GM15510 (cell line): ENCODE measurements at regions not wholly inside any gene's neighbourhood (a gene's known extent, or its start where the extent isn't known, plus 50 kb on each side); places are given as distances from the start of the nearest gene placed in this dataset.

ENCODE experiments used
- POLR2A ChIP-seq: IDR thresholded peaks from 3 replicates; pipeline ENCODE4 v1.6.1; 2011; ENCODE audit warnings: borderline replicate concordance; ENCODE audit not compliant: insufficient read length; ENCODE audit errors: extremely low read depth

- TF ChIP-seq POLR2A = no peak
These were observed 370.9 kb downstream of the KLF5 start for GRCh38 chr13:73429701-73430100.

GRCh38 chr13:73428706-73429105 lies 369.9 kb downstream of the KLF5 start:
- no peak for TF ChIP-seq POLR2A

GRCh38 chr13:73428137-73428536 lies 369.3 kb downstream of the KLF5 start:
- TF ChIP-seq POLR2A = no peak

- no peak for TF ChIP-seq POLR2A
These were observed 364.2 kb downstream of the KLF5 start for GRCh38 chr13:73422973-73423372.

GRCh38 chr13:73421310-73421912 lies 362.6 kb downstream of the KLF5 start:
- no peak for TF ChIP-seq POLR2A

GRCh38 chr13:73419186-73419585 lies 360.4 kb downstream of the KLF5 start:
- no peak for TF ChIP-seq POLR2A

- TF ChIP-seq POLR2A = no peak
These were observed 358.3 kb downstream of the KLF5 start for GRCh38 chr13:73417012-73417615.

- no peak for TF ChIP-seq POLR2A
These were observed 357.3 kb downstream of the KLF5 start for GRCh38 chr13:73416093-73416492.

GRCh38 chr13:73413656-73414055 lies 354.9 kb downstream of the KLF5 start:
- TF ChIP-seq POLR2A = no peak

GRCh38 chr13:73412933-73413332 lies 354.1 kb downstream of the KLF5 start:
- no peak for TF ChIP-seq POLR2A

- no peak for TF ChIP-seq POLR2A
These were observed 352.4 kb downstream of the KLF5 start for GRCh38 chr13:73411067-73411809.

GRCh38 chr13:73406454-73406853 lies 347.6 kb downstream of the KLF5 start:
- no peak for TF ChIP-seq POLR2A

- no peak for TF ChIP-seq POLR2A
These were observed 345.8 kb downstream of the KLF5 start for GRCh38 chr13:73404581-73404980.

- no peak for TF ChIP-seq POLR2A
These were observed 344.7 kb downstream of the KLF5 start for GRCh38 chr13:73403355-73404120.

- no peak for TF ChIP-seq POLR2A
These were observed 343.0 kb downstream of the KLF5 start for GRCh38 chr13:73401769-73402168.
